ENCODE measurements at regions not wholly inside any gene's neighbourhood (a gene's known extent, or its start where the extent isn't known, plus 50 kb on each side); places are given as distances from the start of the nearest gene placed in this dataset.

DNA sequence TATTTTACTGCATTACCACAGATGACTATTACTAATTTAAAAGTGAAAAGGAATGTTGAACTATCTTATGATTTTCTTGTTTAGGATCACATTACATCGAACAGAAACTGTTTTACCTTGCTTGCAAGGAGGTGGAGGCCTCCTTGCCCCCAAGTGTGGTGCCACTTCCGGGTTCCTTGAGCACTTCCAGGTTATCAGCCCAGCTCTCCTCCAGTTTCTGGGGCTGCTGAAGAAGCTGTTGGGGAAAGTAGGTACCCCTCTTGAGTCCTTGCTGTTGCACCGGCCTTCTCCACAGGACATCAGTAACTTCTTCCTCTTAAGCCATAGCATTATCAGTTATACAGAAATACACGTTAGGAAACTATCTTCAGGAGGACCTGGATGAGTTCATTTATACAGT, 278.2 kb downstream of the DMRT2 start:
- Mint-ChIP-seq H3K27me3 (ENCODE audit: insufficient read depth, unreplicated experiment) (peaks cover 4% of the 10 kb centered on the region), H3K4me1 (ENCODE audit: low read depth, unreplicated experiment) (no peaks in the 10 kb centered on the region), H3K27ac (ENCODE audit: unreplicated experiment) (no peak overlapping the region), H3K36me3 (ENCODE audit: insufficient read depth, unreplicated experiment) (no peaks in the 10 kb centered on the region), H3K4me3 (ENCODE audit: unreplicated experiment) (no peak overlapping the region), H3K9me3 (ENCODE audit: unreplicated experiment) (no peaks in the 10 kb centered on the region)
- Histone ChIP-seq H3K9me3 (no peaks in the 10 kb centered on the region), H3K4me3 (ENCODE audit: low read depth, low read length) (no peak overlapping the region), H3K36me3 (ENCODE audit: control insufficient read depth, insufficient read depth, low read length) (no peaks in the 10 kb centered on the region), H3K27me3 (replicated peaks; ENCODE audit: control insufficient read depth, insufficient read depth, low read length) (no peaks in the 10 kb centered on the region), H3K4me1 (no peaks in the 10 kb centered on the region)
- CTCF ChIA-PET = no interaction called here
- TF ChIP-seq, protein P1, sequence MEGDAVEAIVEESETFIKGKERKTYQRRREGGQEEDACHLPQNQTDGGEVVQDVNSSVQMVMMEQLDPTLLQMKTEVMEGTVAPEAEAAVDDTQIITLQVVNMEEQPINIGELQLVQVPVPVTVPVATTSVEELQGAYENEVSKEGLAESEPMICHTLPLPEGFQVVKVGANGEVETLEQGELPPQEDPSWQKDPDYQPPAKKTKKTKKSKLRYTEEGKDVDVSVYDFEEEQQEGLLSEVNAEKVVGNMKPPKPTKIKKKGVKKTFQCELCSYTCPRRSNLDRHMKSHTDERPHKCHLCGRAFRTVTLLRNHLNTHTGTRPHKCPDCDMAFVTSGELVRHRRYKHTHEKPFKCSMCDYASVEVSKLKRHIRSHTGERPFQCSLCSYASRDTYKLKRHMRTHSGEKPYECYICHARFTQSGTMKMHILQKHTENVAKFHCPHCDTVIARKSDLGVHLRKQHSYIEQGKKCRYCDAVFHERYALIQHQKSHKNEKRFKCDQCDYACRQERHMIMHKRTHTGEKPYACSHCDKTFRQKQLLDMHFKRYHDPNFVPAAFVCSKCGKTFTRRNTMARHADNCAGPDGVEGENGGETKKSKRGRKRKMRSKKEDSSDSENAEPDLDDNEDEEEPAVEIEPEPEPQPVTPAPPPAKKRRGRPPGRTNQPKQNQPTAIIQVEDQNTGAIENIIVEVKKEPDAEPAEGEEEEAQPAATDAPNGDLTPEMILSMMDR (IDR thresholded peaks at IDR 0.05; ENCODE audit: insufficient read depth in 1 of 2, low read depth in 1 of 2, low read length in 1 of 2, severe bottlenecking in 1 of 2, unreplicated experiment in 1 of 2) = no peak
- no TSS peak for BruUV-seq (replicated peaks)
- POLR2A ChIA-PET = no interaction called here
- intact Hi-C loops (cut with micrococcal nuclease; ENCODE audit: unreplicated experiment) = no loop called here
- no peak for DNase-seq

DNA sequence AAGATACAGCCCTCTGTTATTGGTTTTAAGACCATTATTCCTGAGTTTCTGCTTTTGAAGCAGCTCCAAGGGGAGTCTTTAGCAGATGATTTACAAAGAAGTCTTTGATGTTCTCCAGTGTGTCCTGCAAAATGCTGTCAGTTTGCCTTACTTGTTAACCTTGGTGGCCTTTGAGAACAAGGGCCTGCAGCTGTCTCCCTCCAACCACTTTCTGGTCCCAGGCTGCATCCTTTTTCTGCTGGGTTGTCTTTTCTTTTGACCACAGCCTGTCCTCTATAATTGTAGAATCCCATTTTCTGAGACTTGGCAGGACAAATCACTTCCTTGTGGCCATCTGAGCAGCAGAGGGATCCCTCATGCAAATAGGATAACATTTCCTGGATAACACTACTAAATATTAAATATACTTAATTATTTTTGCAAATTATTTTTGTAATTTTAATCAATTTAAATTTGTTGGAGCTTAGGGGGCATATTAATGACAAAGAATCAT, 281.4 kb downstream of the DMRT2 start:
- H3K36me3 Mint-ChIP-seq (ENCODE audit: insufficient read depth, unreplicated experiment) = no peaks in the 10 kb centered on the region
- no TSS peak for BruUV-seq (replicated peaks)
- H3K27ac Mint-ChIP-seq (ENCODE audit: unreplicated experiment) = no peak overlapping the region
- TF ChIP-seq, protein P1 (IDR thresholded peaks at IDR 0.05; ENCODE audit: insufficient read depth in 1 of 2, low read depth in 1 of 2, low read length in 1 of 2, severe bottlenecking in 1 of 2, unreplicated experiment in 1 of 2) = no peak
- CTCF ChIA-PET = no interaction called here
- no peak overlapping the region for H3K4me3 Mint-ChIP-seq (ENCODE audit: unreplicated experiment)
- Histone ChIP-seq H3K36me3 (ENCODE audit: control insufficient read depth, insufficient read depth, low read length) (no peaks in the 10 kb centered on the region), H3K27me3 (replicated peaks; ENCODE audit: control insufficient read depth, insufficient read depth, low read length) (no peaks in the 10 kb centered on the region), H3K4me3 (ENCODE audit: low read depth, low read length) (no peak overlapping the region), H3K4me1 (no peaks in the 10 kb centered on the region), H3K9me3 (no peaks in the 10 kb centered on the region)
- no peak for DNase-seq
- H3K4me1 Mint-ChIP-seq (ENCODE audit: low read depth, unreplicated experiment) = no peaks in the 10 kb centered on the region
- POLR2A ChIA-PET = no interaction called here
- H3K9me3 Mint-ChIP-seq (ENCODE audit: unreplicated experiment) = no peaks in the 10 kb centered on the region
- intact Hi-C loops (cut with micrococcal nuclease; ENCODE audit: unreplicated experiment) = no loop called here
- H3K27me3 Mint-ChIP-seq (ENCODE audit: insufficient read depth, unreplicated experiment) = no peaks in the 10 kb centered on the region

- no peaks in the 10 kb centered on the region for H3K9me3 ChIP-seq
- H3K4me1 ChIP-seq = no peaks in the 10 kb centered on the region
- no peak overlapping the region for H3K27ac Mint-ChIP-seq (ENCODE audit: unreplicated experiment)
- ChIA-PET POLR2A (no interaction called here), CTCF (no interaction called here)
- H3K36me3 ChIP-seq (ENCODE audit: control insufficient read depth, insufficient read depth, low read length) = no peaks in the 10 kb centered on the region
- H3K4me3 ChIP-seq (ENCODE audit: low read depth, low read length) = no peak overlapping the region
- no peak overlapping the region for H3K4me3 Mint-ChIP-seq (ENCODE audit: unreplicated experiment)
- TF ChIP-seq, protein P1 (IDR thresholded peaks at IDR 0.05; ENCODE audit: insufficient read depth in 1 of 2, low read depth in 1 of 2, low read length in 1 of 2, severe bottlenecking in 1 of 2, unreplicated experiment in 1 of 2) = no peak
- intact Hi-C loops (cut with micrococcal nuclease; ENCODE audit: unreplicated experiment) = no loop called here
- no TSS peak for BruUV-seq (replicated peaks)
- DNase-seq = no peak
- H3K9me3 Mint-ChIP-seq (ENCODE audit: unreplicated experiment) = no peaks in the 10 kb centered on the region
- H3K27me3 Mint-ChIP-seq (ENCODE audit: insufficient read depth, unreplicated experiment) = no peaks in the 10 kb centered on the region
- no peaks in the 10 kb centered on the region for H3K4me1 Mint-ChIP-seq (ENCODE audit: low read depth, unreplicated experiment)
- H3K36me3 Mint-ChIP-seq (ENCODE audit: insufficient read depth, unreplicated experiment) = no peaks in the 10 kb centered on the region
- no peaks in the 10 kb centered on the region for H3K27me3 ChIP-seq (replicated peaks; ENCODE audit: control insufficient read depth, insufficient read depth, low read length)
These were observed 282.0 kb downstream of the DMRT2 start for GRCh38 chr9:1332156-1332555.

Measured in Caco-2 (cell line).